ENCODE measurements at regions not wholly inside any gene's neighbourhood (a gene's known extent, or its start where the extent isn't known, plus 50 kb on each side); places are given as distances from the start of the nearest gene placed in this dataset.

- intact Hi-C loops (cut with micrococcal nuclease) = no loop called here
- H3K4me3 Mint-ChIP-seq = no peak overlapping the region
- WGBS (ENCODE audit: insufficient coverage) = 78% methylated on average over 2 of the region's 3 CpGs
- no peaks in the 10 kb centered on the region for H3K27me3 Mint-ChIP-seq (ENCODE audit: low read depth in 2 of 2)
- Histone ChIP-seq H3K9me3 (ENCODE audit: control insufficient read depth, insufficient read depth, low read length) (no peaks in the 10 kb centered on the region), H3K4me3 (ENCODE audit: low read length) (no peak overlapping the region), H3K27me3 (ENCODE audit: control insufficient read depth, insufficient read depth, low read length) (no peaks in the 10 kb centered on the region), H3K36me3 (ENCODE audit: control insufficient read depth, insufficient read depth, low read length) (no peaks in the 10 kb centered on the region), H3K27ac (ENCODE audit: low read length) (no peak overlapping the region), H3K4me1 (ENCODE audit: control insufficient read depth, insufficient read depth, low read length) (no peaks in the 10 kb centered on the region)
- no peak for TF ChIP-seq CTCF (IDR thresholded peaks at IDR 0.05)
- ATAC-seq (no peak), DNase-seq (no peak)
- no peak overlapping the region for H3K27ac Mint-ChIP-seq
- H3K36me3 Mint-ChIP-seq = no peaks in the 10 kb centered on the region
- no peaks in the 10 kb centered on the region for H3K9me3 Mint-ChIP-seq
- H3K4me1 Mint-ChIP-seq = no peaks in the 10 kb centered on the region
Observed at GRCh38 chr3:96017556-96017955, 796.8 kb upstream of the EPHA6 start.

- DNase-seq (no peak), ATAC-seq (no peak)
- Histone ChIP-seq H3K9me3 (ENCODE audit: control insufficient read depth, insufficient read depth, low read length) (peaks cover 4% of the 10 kb centered on the region), H3K4me1 (ENCODE audit: control insufficient read depth, insufficient read depth, low read length) (no peaks in the 10 kb centered on the region), H3K36me3 (ENCODE audit: control insufficient read depth, insufficient read depth, low read length) (no peaks in the 10 kb centered on the region), H3K4me3 (ENCODE audit: low read length) (no peak overlapping the region), H3K27me3 (ENCODE audit: control insufficient read depth, insufficient read depth, low read length) (no peaks in the 10 kb centered on the region), H3K27ac (ENCODE audit: low read length) (no peak overlapping the region)
- 92% methylated on average over 2 of the region's 2 CpGs for WGBS (ENCODE audit: insufficient coverage)
- Mint-ChIP-seq H3K36me3 (no peaks in the 10 kb centered on the region), H3K4me1 (no peaks in the 10 kb centered on the region), H3K9me3 (peaks cover 2 to 5% of the 10 kb centered on the region in 2 donors), H3K4me3 (no peak overlapping the region), H3K27me3 (ENCODE audit: low read depth in 2 of 2) (no peaks in the 10 kb centered on the region), H3K27ac (no peak overlapping the region)
- TF ChIP-seq CTCF (IDR thresholded peaks at IDR 0.05) = no peak
- intact Hi-C loops (cut with micrococcal nuclease) = no loop called here
Observed at GRCh38 chr3:96022676-96023075, 791.7 kb upstream of the EPHA6 start.

GRCh38 chr3:96027718-96028117 is 786.7 kb upstream of the EPHA6 start:
- no peaks in the 10 kb centered on the region for H3K36me3 Mint-ChIP-seq
- H3K9me3 Mint-ChIP-seq = peaks cover 7 to 8% of the 10 kb centered on the region in 2 donors
- no peaks in the 10 kb centered on the region for H3K36me3 ChIP-seq (ENCODE audit: control insufficient read depth, insufficient read depth, low read length)
- intact Hi-C loops (cut with micrococcal nuclease) = no loop called here
- peaks cover 5% of the 10 kb centered on the region for H3K9me3 ChIP-seq (ENCODE audit: control insufficient read depth, insufficient read depth, low read length)
- H3K27me3 ChIP-seq (ENCODE audit: control insufficient read depth, insufficient read depth, low read length) = no peaks in the 10 kb centered on the region
- H3K27ac ChIP-seq (ENCODE audit: low read length) = no peak overlapping the region
- no peak overlapping the region for H3K27ac Mint-ChIP-seq
- no peak for TF ChIP-seq CTCF (IDR thresholded peaks at IDR 0.05)
- DNase-seq (no peak), ATAC-seq (no peak)
- no CpG with 5 or more reads among the region's 2 CpGs for WGBS (ENCODE audit: insufficient coverage)
- H3K4me1 ChIP-seq (ENCODE audit: control insufficient read depth, insufficient read depth, low read length) = no peaks in the 10 kb centered on the region
- no peak overlapping the region for H3K4me3 ChIP-seq (ENCODE audit: low read length)
- no peaks in the 10 kb centered on the region for H3K4me1 Mint-ChIP-seq
- no peaks in the 10 kb centered on the region for H3K27me3 Mint-ChIP-seq (ENCODE audit: low read depth in 2 of 2)
- H3K4me3 Mint-ChIP-seq = no peak overlapping the region

- DNase-seq = no peak
- TF ChIP-seq CTCF (IDR thresholded peaks at IDR 0.05) = no peak
- Histone ChIP-seq H3K4me3 (ENCODE audit: low read length) (no peak overlapping the region), H3K4me1 (ENCODE audit: control insufficient read depth, insufficient read depth, low read length) (no peaks in the 10 kb centered on the region), H3K27ac (ENCODE audit: low read length) (no peak overlapping the region), H3K36me3 (ENCODE audit: control insufficient read depth, insufficient read depth, low read length) (no peaks in the 10 kb centered on the region), H3K27me3 (ENCODE audit: control insufficient read depth, insufficient read depth, low read length) (no peaks in the 10 kb centered on the region), H3K9me3 (ENCODE audit: control insufficient read depth, insufficient read depth, low read length) (peaks cover 3% of the 10 kb centered on the region)
- no peak for ATAC-seq
- no peak overlapping the region for H3K4me3 Mint-ChIP-seq
- H3K36me3 Mint-ChIP-seq = no peaks in the 10 kb centered on the region
- H3K4me1 Mint-ChIP-seq = no peaks in the 10 kb centered on the region
- intact Hi-C loops (cut with micrococcal nuclease) = no loop called here
- no peak overlapping the region for H3K27ac Mint-ChIP-seq
- H3K9me3 Mint-ChIP-seq = peaks cover 10 to 12% of the 10 kb centered on the region in 2 donors
- no peaks in the 10 kb centered on the region for H3K27me3 Mint-ChIP-seq (ENCODE audit: low read depth in 2 of 2)
Observed at GRCh38 chr3:96039632-96040031, 774.8 kb upstream of the EPHA6 start.

All from natural killer cell (primary cell).